Astrocyte of the spinal cord (primary cell): ENCODE measurements at regions not wholly inside any gene's neighbourhood (a gene's known extent, or its start where the extent isn't known, plus 50 kb on each side); places are given as distances from the start of the nearest gene placed in this dataset.

Experiments used
- DNase-seq: peaks from one replicate; pipeline ENCODE4 v3.0.0; 2011; ENCODE audit warnings: low read depth, low spot score
- H3K4me3 ChIP-seq: 2 replicates; pipeline ENCODE4 v1.5.1; 2011; ENCODE audit warnings: low read depth, mild to moderate bottlenecking, low read length, moderate library complexity
- CTCF ChIP-seq: IDR thresholded peaks from 2 replicates; pipeline ENCODE4 v1.5.1; 2012; ENCODE audit warnings: low read depth, mild to moderate bottlenecking, low read length, inconsistent platforms
- in situ Hi-C: cut with HindIII; loops from 2 replicates; pipeline ENCODE4 v1.10.0; 2017; ENCODE audit warnings: low sequenced_read_pairs

- no peak overlapping the region for H3K4me3 ChIP-seq
- no peak for TF ChIP-seq CTCF
- in situ Hi-C loops: no loop called here
- DNase-seq: no peak
Observed at GRCh38 chr18:65279668-65280305, 471.0 kb upstream of the CDH7 start.

GRCh38 chr18:65278939-65279667 lies 471.7 kb upstream of the CDH7 start:
- H3K4me3 ChIP-seq: no peak overlapping the region
- in situ Hi-C loops: no loop called here
- no peak for TF ChIP-seq CTCF
- DNase-seq: no peak

GRCh38 chr18:65269375-65269774 lies 481.4 kb upstream of the CDH7 start:
- no peak overlapping the region for H3K4me3 ChIP-seq
- no peak for TF ChIP-seq CTCF
- no peak for DNase-seq
- in situ Hi-C loops: no loop called here

- no peak overlapping the region for H3K4me3 ChIP-seq
- DNase-seq: no peak
- in situ Hi-C loops: no loop called here
- no peak for TF ChIP-seq CTCF
Observed at GRCh38 chr18:65265761-65266160, 485.1 kb upstream of the CDH7 start.

GRCh38 chr18:65260030-65260429 lies 490.8 kb upstream of the CDH7 start:
- H3K4me3 ChIP-seq: no peak overlapping the region
- TF ChIP-seq CTCF: no peak
- DNase-seq: no peak
- in situ Hi-C loops: no loop called here

- DNase-seq: no peak
- in situ Hi-C loops: no loop called here
- no peak for TF ChIP-seq CTCF
- no peak overlapping the region for H3K4me3 ChIP-seq
Observed at GRCh38 chr18:65259403-65259802, 491.4 kb upstream of the CDH7 start.
